IPS-20b (cell line): ENCODE measurements at regions not wholly inside any gene's neighbourhood (a gene's known extent, or its start where the extent isn't known, plus 50 kb on each side); places are given as distances from the start of the nearest gene placed in this dataset.

Experiments
- H3K27ac ChIP-seq: one replicate; pipeline ENCODE4 v1.5.1; 2013; ENCODE audit warnings: low read length
- H3K27me3 ChIP-seq: 2 replicates; pipeline ENCODE4 v1.6.1; 2013; ENCODE audit warnings: mild to moderate bottlenecking, low read length, inconsistent platforms; ENCODE audit not compliant: insufficient read depth
- H3K36me3 ChIP-seq: 2 replicates; pipeline ENCODE4 v1.6.1; 2013; ENCODE audit warnings: low read depth, mild to moderate bottlenecking, inconsistent platforms, low read length, moderate library complexity; ENCODE audit not compliant: insufficient read depth
- H3K4me1 ChIP-seq: 2 replicates; pipeline ENCODE4 v1.6.1; 2013; ENCODE audit warnings: mild to moderate bottlenecking, control low read depth, inconsistent platforms, low read length, moderate library complexity; ENCODE audit not compliant: insufficient read depth
- H3K4me3 ChIP-seq: 2 replicates; pipeline ENCODE4 v1.5.1; 2013; ENCODE audit warnings: mild to moderate bottlenecking, low read length, inconsistent platforms
- H3K9ac ChIP-seq: 2 replicates; pipeline ENCODE4 v1.6.1; 2013; ENCODE audit warnings: low read depth, mild to moderate bottlenecking, inconsistent platforms, low read length, moderate library complexity
- H3K9me3 ChIP-seq: 2 replicates; pipeline ENCODE4 v1.6.1; 2013; ENCODE audit warnings: mild to moderate bottlenecking, low read depth, low read length, inconsistent platforms; ENCODE audit not compliant: insufficient read depth

DNA sequence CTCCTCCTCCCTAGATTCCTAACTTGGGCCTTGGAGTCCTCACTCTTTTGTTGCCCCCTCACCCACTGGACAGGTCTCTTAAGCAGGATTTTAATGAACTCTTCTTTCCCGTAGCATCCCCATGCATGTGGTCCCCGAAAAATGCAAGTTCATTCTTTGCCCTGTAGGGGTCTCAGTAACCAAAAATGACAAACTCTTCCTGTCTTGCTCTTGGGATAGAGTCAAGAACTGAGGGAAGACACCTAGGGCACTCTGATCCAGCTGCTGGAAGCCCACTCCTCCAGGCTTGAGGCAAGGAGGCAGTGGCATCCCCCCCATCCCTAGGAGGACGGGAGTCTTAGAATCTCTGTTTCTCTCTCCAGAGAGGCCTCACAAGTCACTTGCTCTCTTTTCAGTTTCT, 987.0 kb downstream of the DIAPH3 start:
- Histone ChIP-seq H3K4me1 (no peaks in the 10 kb centered on the region), H3K9me3 (no peaks in the 10 kb centered on the region), H3K9ac (no peak overlapping the region), H3K36me3 (no peaks in the 10 kb centered on the region), H3K4me3 (no peak overlapping the region), H3K27ac (no peak overlapping the region), H3K27me3 (no peaks in the 10 kb centered on the region)

DNA sequence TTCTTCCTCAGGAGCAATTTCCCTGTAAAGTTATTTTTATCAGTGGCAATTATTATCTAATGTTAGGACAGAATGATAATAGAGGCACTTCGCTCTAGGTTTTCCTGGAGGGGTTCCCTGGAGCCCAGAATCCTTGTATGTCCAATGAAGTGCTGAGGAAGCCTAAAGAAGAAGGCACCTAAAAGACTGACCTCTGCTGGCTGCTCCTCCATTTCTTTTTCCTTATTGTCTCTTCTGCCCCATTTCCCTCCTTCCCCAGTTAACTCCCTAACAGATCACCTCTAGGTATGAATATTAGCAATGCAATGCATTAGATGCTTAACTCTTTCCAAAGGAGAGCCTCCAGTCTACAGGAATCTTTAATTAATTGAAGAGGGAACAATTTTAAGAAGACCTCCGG, 985.4 kb downstream of the DIAPH3 start:
- Histone ChIP-seq H3K36me3 (no peaks in the 10 kb centered on the region), H3K27me3 (no peaks in the 10 kb centered on the region), H3K4me1 (no peaks in the 10 kb centered on the region), H3K27ac (no peak overlapping the region), H3K9ac (no peak overlapping the region), H3K9me3 (no peaks in the 10 kb centered on the region), H3K4me3 (no peak overlapping the region)

GRCh38 chr13:59182241-59182640, 981.5 kb downstream of the DIAPH3 start:
- Histone ChIP-seq H3K9me3 (no peaks in the 10 kb centered on the region), H3K9ac (no peak overlapping the region), H3K36me3 (no peaks in the 10 kb centered on the region), H3K27ac (no peak overlapping the region), H3K4me1 (no peaks in the 10 kb centered on the region), H3K4me3 (no peak overlapping the region), H3K27me3 (no peaks in the 10 kb centered on the region)

DNA sequence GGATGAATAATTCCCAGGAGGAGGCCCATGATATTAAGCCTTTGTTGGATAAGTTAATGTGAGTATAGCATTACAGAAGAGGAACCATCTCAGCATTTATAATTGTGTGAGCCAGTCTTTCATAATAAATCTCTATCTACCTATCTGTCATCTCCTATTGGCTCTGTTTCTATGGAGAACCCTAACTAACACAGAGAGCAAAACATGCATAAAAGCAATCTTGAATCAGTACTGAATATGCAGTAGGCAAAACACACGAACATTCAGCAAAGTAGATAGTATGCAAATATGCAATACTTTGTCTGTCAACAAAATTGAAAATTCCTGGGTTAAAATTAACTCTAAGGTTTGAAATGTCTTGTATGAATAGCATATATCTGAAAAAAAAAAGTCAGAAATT, 966.3 kb downstream of the DIAPH3 start:
- no peak overlapping the region for H3K27ac ChIP-seq
- H3K36me3 ChIP-seq = no peaks in the 10 kb centered on the region
- H3K4me3 ChIP-seq = no peak overlapping the region
- no peaks in the 10 kb centered on the region for H3K4me1 ChIP-seq
- no peaks in the 10 kb centered on the region for H3K27me3 ChIP-seq
- H3K9ac ChIP-seq = no peak overlapping the region
- H3K9me3 ChIP-seq = no peaks in the 10 kb centered on the region

- H3K27me3 ChIP-seq = no peaks in the 10 kb centered on the region
- H3K9me3 ChIP-seq = no peaks in the 10 kb centered on the region
- no peak overlapping the region for H3K9ac ChIP-seq
- H3K4me3 ChIP-seq = no peak overlapping the region
- no peak overlapping the region for H3K27ac ChIP-seq
- no peaks in the 10 kb centered on the region for H3K36me3 ChIP-seq
- H3K4me1 ChIP-seq = no peaks in the 10 kb centered on the region
Measured at GRCh38 chr13:59201841-59202240, 961.9 kb downstream of the DIAPH3 start.

- Histone ChIP-seq H3K27me3 (no peaks in the 10 kb centered on the region), H3K36me3 (no peaks in the 10 kb centered on the region), H3K27ac (no peak overlapping the region), H3K9me3 (no peaks in the 10 kb centered on the region), H3K4me1 (no peaks in the 10 kb centered on the region), H3K4me3 (no peak overlapping the region), H3K9ac (no peak overlapping the region)
Measured at GRCh38 chr13:59203855-59204254, 959.9 kb downstream of the DIAPH3 start.

- no peak overlapping the region for H3K27ac ChIP-seq
- H3K9me3 ChIP-seq = no peaks in the 10 kb centered on the region
- no peak overlapping the region for H3K4me3 ChIP-seq
- no peaks in the 10 kb centered on the region for H3K27me3 ChIP-seq
- H3K4me1 ChIP-seq = 0 out of 2 replicates have a peak, but pooled peaks cover 1% of the 10 kb centered on the region
- no peak overlapping the region for H3K9ac ChIP-seq
- H3K36me3 ChIP-seq = no peaks in the 10 kb centered on the region
Measured at GRCh38 chr13:59205501-59205900, 958.2 kb downstream of the DIAPH3 start.

DNA sequence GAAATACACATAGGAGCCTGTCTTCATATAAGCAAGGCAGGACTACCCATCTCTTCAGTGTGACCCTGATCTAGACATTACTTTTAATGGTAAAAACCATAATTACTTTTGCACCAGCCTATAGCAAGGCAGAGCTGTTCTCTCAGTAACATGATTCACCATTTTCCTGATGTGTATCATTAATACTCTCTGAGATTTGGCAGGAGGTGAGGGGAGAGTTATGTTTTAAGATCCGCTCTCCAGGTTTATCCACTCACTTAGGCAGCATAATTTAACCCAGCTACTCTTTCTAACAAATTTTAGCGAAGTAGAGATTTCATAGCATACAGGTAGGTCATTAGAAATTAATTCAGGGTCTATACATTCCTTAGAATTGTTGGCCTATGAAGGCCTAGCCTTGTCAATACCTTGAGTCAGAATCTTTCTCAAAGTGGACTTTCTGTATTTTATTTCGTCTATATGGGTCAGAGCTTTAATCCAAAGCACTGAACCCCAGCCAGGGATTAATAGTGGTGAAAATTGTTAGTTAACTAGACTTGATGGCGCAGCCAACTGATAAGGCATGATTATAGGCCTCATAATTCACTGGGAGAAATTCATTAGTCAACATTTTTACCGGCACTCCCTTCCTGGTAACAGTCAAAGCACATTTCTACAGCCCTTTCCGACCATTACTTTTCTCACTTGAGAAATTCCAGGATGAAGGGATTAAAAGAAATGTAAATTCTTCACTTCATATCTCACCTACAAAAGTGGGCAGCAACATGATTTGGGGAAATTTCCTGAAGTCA, 955.1 kb downstream of the DIAPH3 start:
- Histone ChIP-seq H3K36me3 (no peaks in the 10 kb centered on the region), H3K27ac (no peak overlapping the region), H3K27me3 (no peaks in the 10 kb centered on the region), H3K4me1 (peaks cover 8% of the 10 kb centered on the region; the same call in 1 of the 2 replicates), H3K4me3 (no peak overlapping the region), H3K9me3 (no peaks in the 10 kb centered on the region), H3K9ac (no peak overlapping the region)

DNA sequence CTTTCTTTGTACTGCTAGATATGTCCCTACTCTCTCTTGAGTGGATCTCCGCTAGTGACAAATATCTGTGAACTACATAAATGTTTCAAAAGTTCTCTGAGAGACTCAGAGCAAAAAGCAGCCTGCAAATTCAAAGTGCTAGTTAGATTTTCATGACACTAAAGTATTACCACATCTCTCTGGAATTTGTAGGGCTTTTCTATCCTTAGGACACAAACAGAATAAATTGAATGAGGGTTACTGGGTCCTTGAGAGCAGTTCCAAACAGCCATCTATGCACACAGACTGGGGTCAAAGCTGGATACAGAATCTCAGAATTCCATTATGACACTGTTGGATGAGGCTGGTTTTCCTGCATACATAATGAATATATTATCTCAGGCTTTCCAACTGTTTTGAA, 953.2 kb downstream of the DIAPH3 start:
- Histone ChIP-seq H3K27ac (no peak overlapping the region), H3K36me3 (no peaks in the 10 kb centered on the region), H3K27me3 (no peaks in the 10 kb centered on the region), H3K4me1 (peaks cover 8% of the 10 kb centered on the region; the same call in 1 of the 2 replicates), H3K9ac (no peak overlapping the region), H3K4me3 (no peak overlapping the region), H3K9me3 (no peaks in the 10 kb centered on the region)

- H3K9ac ChIP-seq = no peak overlapping the region
Measured at GRCh38 chr13:59211606-59212005, 952.1 kb downstream of the DIAPH3 start.

GRCh38 chr13:59229401-59229800, 934.3 kb downstream of the DIAPH3 start:
- Histone ChIP-seq H3K4me3 (no peak overlapping the region), H3K36me3 (no peaks in the 10 kb centered on the region), H3K27me3 (no peaks in the 10 kb centered on the region), H3K9me3 (no peaks in the 10 kb centered on the region), H3K9ac (no peak overlapping the region), H3K4me1 (0 out of 2 replicates have a peak, but pooled peaks cover 3% of the 10 kb centered on the region), H3K27ac (no peak overlapping the region)

More at GRCh38 chr13:59211606-59212005, 952.1 kb downstream of the DIAPH3 start:
- Histone ChIP-seq H3K4me1 (peaks cover 8% of the 10 kb centered on the region; the same call in 1 of the 2 replicates), H3K27ac (no peak overlapping the region), H3K27me3 (no peaks in the 10 kb centered on the region), H3K4me3 (no peak overlapping the region), H3K36me3 (no peaks in the 10 kb centered on the region), H3K9me3 (no peaks in the 10 kb centered on the region)

- no peak overlapping the region for H3K4me3 ChIP-seq
- 0 out of 2 replicates have a peak, but pooled peaks cover 3% of the 10 kb centered on the region for H3K4me1 ChIP-seq
- H3K36me3 ChIP-seq = no peaks in the 10 kb centered on the region
- no peaks in the 10 kb centered on the region for H3K27me3 ChIP-seq
- no peak overlapping the region for H3K9ac ChIP-seq
- no peaks in the 10 kb centered on the region for H3K9me3 ChIP-seq
- H3K27ac ChIP-seq = no peak overlapping the region
Measured at GRCh38 chr13:59229861-59230260, 933.9 kb downstream of the DIAPH3 start.
